Smooth muscle cell (in vitro differentiated cells): ENCODE measurements at regions not wholly inside any gene's neighbourhood (a gene's known extent, or its start where the extent isn't known, plus 50 kb on each side); places are given as distances from the start of the nearest gene placed in this dataset.

Source experiments
- DNase-seq: peaks from one replicate; lab custom pipeline; 2025; ENCODE audit not compliant: unreplicated experiment; lab: John Stamatoyannopoulos, UW
- H2AFZ ChIP-seq: fragments of 200-600 bp; sonication (generic); 2 replicates; pipeline ENCODE4 v1.6.0; 2016; ENCODE audit warnings: antibody characterized with exemption, low read depth, mild to moderate bottlenecking
- H3F3A ChIP-seq: fragments of 200-600 bp; sonication (generic); 2 replicates; pipeline ENCODE4 v1.6.0; 2017; ENCODE audit warnings: antibody characterized with exemption, low read depth
- H3K27ac ChIP-seq: fragments of 200-600 bp; sonication (generic); 2 replicates; pipeline ENCODE4 v1.5.1; 2016; ENCODE audit warnings: low read depth, mild to moderate bottlenecking
- H3K27me3 ChIP-seq: fragments of 200-600 bp; sonication (generic); 2 replicates; pipeline ENCODE4 v1.6.1; 2016; ENCODE audit warnings: low read depth, mild to moderate bottlenecking
- H3K36me3 ChIP-seq: fragments of 200-600 bp; sonication (generic); 2 replicates; pipeline ENCODE4 v1.5.1; 2016; ENCODE audit warnings: low read depth
- H3K4me1 ChIP-seq: fragments of 200-600 bp; sonication (generic); 2 replicates; pipeline ENCODE4 v1.5.1; 2016; ENCODE audit warnings: low read depth
- H3K4me2 ChIP-seq: fragments of 200-600 bp; sonication (generic); 2 replicates; pipeline ENCODE4 v1.6.0; 2016; ENCODE audit warnings: mild to moderate bottlenecking
- H3K4me3 ChIP-seq: fragments of 200-600 bp; sonication (generic); 2 replicates; pipeline ENCODE4 v1.5.1; 2016; ENCODE audit warnings: mild to moderate bottlenecking
- H3K79me2 ChIP-seq: fragments of 200-600 bp; sonication (generic); 2 replicates; pipeline ENCODE4 v1.6.0; 2016; ENCODE audit warnings: low read depth, mild to moderate bottlenecking
- H3K9ac ChIP-seq: fragments of 200-600 bp; sonication (generic); 2 replicates; pipeline ENCODE4 v1.6.0; 2016; ENCODE audit warnings: low read depth
- H3K9me3 ChIP-seq: fragments of 200-600 bp; sonication (generic); replicated peaks from 2 replicates; pipeline ENCODE4 v1.5.1; 2016; ENCODE audit warnings: low read depth
- H4K20me1 ChIP-seq: fragments of 200-600 bp; sonication (generic); 2 replicates; pipeline ENCODE4 v1.6.0; 2016; ENCODE audit warnings: low read depth
- CTCF ChIP-seq: fragments of 200-600 bp; sonication (generic); IDR thresholded peaks from 2 replicates; pipeline ENCODE4 v1.5.1; 2017; ENCODE audit warnings: borderline replicate concordance, mild to moderate bottlenecking, antibody characterized with exemption; ENCODE audit not compliant: insufficient read depth, poor library complexity, severe bottlenecking
- WGBS: methylation state at CpG from one replicate; pipeline ENCODE4 v1.1.7; 2016; ENCODE audit warnings: low lambda C conversion rate; 5-methylcytosine and 5-hydroxymethylcytosine counted together

DNA sequence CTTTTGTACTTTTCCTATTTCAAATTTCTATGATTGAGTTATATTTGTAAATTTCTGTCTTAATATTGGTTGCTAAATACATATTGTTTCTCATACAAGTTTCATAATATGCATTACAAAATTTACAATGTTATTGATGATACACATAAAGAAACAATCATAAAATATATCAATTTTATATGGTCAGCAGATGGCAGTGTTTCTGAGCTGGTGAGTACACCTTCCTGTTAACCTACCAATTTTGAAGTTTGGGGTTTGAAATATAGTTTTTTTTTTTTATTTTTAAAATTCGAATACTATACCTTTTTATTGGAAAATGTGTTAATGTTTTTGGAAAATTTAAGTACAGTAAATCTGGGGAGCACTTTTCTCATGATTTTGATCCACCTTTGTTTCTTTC, 1953.1 kb upstream of the ADGRL3 start:
- Histone ChIP-seq H3K4me1 (no peaks in the 10 kb centered on the region), H3K36me3 (no peaks in the 10 kb centered on the region), H3K79me2 (no peaks in the 10 kb centered on the region), H3K9ac (no peak overlapping the region), H4K20me1 (no peaks in the 10 kb centered on the region), H3F3A (no peaks in the 10 kb centered on the region), H3K27ac (no peak overlapping the region), H3K4me3 (no peak overlapping the region), H3K4me2 (no peak overlapping the region), H2AFZ (no peak overlapping the region), H3K9me3 (no peaks in the 10 kb centered on the region), H3K27me3 (no peaks in the 10 kb centered on the region)
- 13% methylated on average over 1 of the region's 1 CpG for WGBS
- no peak for DNase-seq
- TF ChIP-seq CTCF, result peak; percentile 55

DNA sequence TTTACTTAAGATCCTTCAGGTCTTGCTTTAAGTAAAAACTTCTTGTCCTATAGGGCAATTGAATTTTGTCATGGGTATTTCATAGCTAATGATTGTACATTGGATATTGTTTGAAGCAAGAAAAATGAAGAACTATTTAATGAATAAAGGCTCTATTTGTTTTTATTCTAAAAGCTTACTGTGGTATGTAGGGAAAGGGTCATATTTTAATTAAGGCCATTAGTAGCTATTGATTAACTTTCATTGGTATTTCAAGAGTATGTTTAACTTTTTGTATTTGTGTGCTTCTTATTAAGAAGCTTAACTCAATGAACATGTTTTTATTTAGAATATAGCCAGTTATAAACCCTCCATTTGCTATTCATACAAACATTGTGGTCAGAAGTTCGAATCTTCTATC, 1951.8 kb upstream of the ADGRL3 start:
- Histone ChIP-seq H3K27ac (no peak overlapping the region), H3K4me1 (no peaks in the 10 kb centered on the region), H3K27me3 (no peaks in the 10 kb centered on the region), H3K4me3 (no peak overlapping the region), H3K9me3 (no peaks in the 10 kb centered on the region), H3K9ac (no peak overlapping the region), H3K36me3 (no peaks in the 10 kb centered on the region), H4K20me1 (no peaks in the 10 kb centered on the region), H3K79me2 (no peaks in the 10 kb centered on the region), H3F3A (no peaks in the 10 kb centered on the region), H2AFZ (no peak overlapping the region), H3K4me2 (no peak overlapping the region)
- no peak for DNase-seq
- TF ChIP-seq CTCF, result no peak
- 85% methylated on average over 1 of the region's 1 CpG for WGBS

DNA sequence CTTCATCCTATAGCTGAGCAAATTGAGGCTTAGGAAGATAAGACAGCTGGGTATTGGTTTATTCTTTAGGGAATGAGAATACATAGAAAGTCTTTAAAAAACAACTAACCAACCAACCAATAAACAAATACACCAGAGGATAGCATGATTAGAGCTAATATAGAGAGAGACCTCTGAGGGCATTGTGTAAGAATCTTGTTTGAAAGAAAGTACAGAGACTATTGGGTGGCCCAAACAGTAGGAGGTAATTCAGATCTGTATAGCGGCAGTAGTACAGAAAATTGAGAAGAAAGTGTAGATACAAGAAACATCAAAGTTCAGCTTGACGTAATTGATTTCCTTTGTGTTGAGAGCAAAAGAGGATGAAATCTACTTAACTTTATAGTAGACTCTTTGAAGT, 1951.0 kb upstream of the ADGRL3 start:
- H3K9ac ChIP-seq, result no peak overlapping the region
- DNase-seq, result no peak
- no peak for TF ChIP-seq CTCF
- H3K9me3 ChIP-seq, result no peaks in the 10 kb centered on the region
- no peak overlapping the region for H3K4me3 ChIP-seq
- no peaks in the 10 kb centered on the region for H4K20me1 ChIP-seq
- no peaks in the 10 kb centered on the region for H3F3A ChIP-seq
- H3K79me2 ChIP-seq, result no peaks in the 10 kb centered on the region
- no peak overlapping the region for H3K4me2 ChIP-seq
- no peak overlapping the region for H3K27ac ChIP-seq
- H3K4me1 ChIP-seq, result no peaks in the 10 kb centered on the region
- H3K27me3 ChIP-seq, result no peaks in the 10 kb centered on the region
- no peak overlapping the region for H2AFZ ChIP-seq
- 68% methylated on average over 2 of the region's 2 CpGs for WGBS
- no peaks in the 10 kb centered on the region for H3K36me3 ChIP-seq

DNA sequence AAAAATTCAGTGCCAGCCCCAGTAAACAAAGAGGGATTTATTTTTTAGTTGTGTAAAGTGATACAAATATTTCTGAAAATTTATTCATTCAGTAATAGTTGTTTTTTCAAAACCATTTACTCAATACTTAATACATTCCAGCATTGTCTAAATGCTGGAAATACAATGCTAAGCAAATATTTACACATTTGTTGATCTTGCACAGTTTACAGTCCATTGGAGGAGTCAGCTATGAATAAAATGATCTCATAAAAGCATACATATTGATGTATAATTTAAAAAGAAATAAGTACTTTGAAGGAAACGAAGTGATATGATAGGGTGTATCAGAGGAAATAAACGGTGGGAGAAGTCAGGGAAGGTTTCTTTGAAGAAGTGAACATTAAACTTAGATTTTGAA, 1942.1 kb upstream of the ADGRL3 start:
- H3K36me3 ChIP-seq, result no peaks in the 10 kb centered on the region
- H2AFZ ChIP-seq, result no peak overlapping the region
- TF ChIP-seq CTCF, result no peak
- no peaks in the 10 kb centered on the region for H3F3A ChIP-seq
- no peaks in the 10 kb centered on the region for H3K27me3 ChIP-seq
- WGBS, result 92% methylated on average over 2 of the region's 2 CpGs
- no peaks in the 10 kb centered on the region for H4K20me1 ChIP-seq
- H3K9me3 ChIP-seq, result no peaks in the 10 kb centered on the region
- no peaks in the 10 kb centered on the region for H3K79me2 ChIP-seq
- no peak for DNase-seq
- no peak overlapping the region for H3K4me3 ChIP-seq
- H3K4me1 ChIP-seq, result no peaks in the 10 kb centered on the region
- H3K27ac ChIP-seq, result no peak overlapping the region
- no peak overlapping the region for H3K4me2 ChIP-seq
- H3K9ac ChIP-seq, result no peak overlapping the region
